SK-N-SH (cell line): ENCODE measurements at regions not wholly inside any gene's neighbourhood (a gene's known extent, or its start where the extent isn't known, plus 50 kb on each side); places are given as distances from the start of the nearest gene placed in this dataset.

ENCODE experiments used
- CTCF ChIP-seq: fragments of 200-600 bp; sonication (generic); IDR thresholded peaks from 2 replicates; pipeline ENCODE4 v1.6.1; 2017; ENCODE audit warnings: antibody characterized with exemption, mild to moderate bottlenecking, moderate library complexity
- FOXM1 ChIP-seq: IDR thresholded peaks from 2 replicates; pipeline ENCODE4 v1.4.0; 2012; ENCODE audit warnings: low read depth, mild to moderate bottlenecking
- MAX ChIP-seq: IDR thresholded peaks from 2 replicates; pipeline ENCODE4 v1.4.0; 2012; ENCODE audit warnings: low read depth
- NFIC ChIP-seq: IDR thresholded peaks from 2 replicates; pipeline ENCODE4 v1.4.0; 2012; ENCODE audit warnings: borderline replicate concordance
- RAD21 ChIP-seq: IDR thresholded peaks from 2 replicates; pipeline ENCODE4 v1.6.1; 2012; ENCODE audit warnings: mild to moderate bottlenecking, low read length

- TF ChIP-seq CTCF (no peak), NFIC (no peak), RAD21 (no peak), MAX (no peak), FOXM1 (no peak)
These were observed 1458.8 kb downstream of the MRPL39 start for GRCh38 chr21:24148461-24148860.
